T-helper 2 cell (primary cell): ENCODE measurements at regions not wholly inside any gene's neighbourhood (a gene's known extent, or its start where the extent isn't known, plus 50 kb on each side); places are given as distances from the start of the nearest gene placed in this dataset.
A peak's percentile ranks its signal among the peaks of the same experiment; 100 is the strongest.
"Not testable (repeated sequence)": the region's sequence is repeated elsewhere in the genome, so short reads cannot be mapped to it uniquely, and the experiment has no call there.

Source experiments
- DNase-seq, 5 experiments: peaks; one replicate each; pipeline versions ENCODE4 v3.0.0 to v3.0.0-alpha.2; 2012 to 2022

DNA sequence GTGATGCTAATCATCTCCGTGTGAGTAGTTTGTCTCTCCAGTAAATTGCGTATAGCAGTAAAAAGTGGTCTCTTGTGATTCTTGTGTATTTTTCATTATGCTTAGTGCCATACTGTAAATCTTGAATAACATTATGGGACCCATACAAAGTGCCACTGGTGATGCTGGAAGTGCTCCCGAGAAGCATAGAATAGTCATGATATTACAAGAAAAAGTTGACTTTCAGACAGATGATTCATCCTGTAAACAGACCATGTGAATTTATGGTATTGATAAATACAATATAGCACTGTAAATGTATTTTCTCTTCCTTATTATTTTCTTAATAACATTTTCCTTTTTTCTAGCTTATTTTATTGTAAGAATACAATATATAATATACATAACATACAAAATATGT lies 74.6 kb upstream of the CDK6 start:
- DNase-seq: no peak

DNA sequence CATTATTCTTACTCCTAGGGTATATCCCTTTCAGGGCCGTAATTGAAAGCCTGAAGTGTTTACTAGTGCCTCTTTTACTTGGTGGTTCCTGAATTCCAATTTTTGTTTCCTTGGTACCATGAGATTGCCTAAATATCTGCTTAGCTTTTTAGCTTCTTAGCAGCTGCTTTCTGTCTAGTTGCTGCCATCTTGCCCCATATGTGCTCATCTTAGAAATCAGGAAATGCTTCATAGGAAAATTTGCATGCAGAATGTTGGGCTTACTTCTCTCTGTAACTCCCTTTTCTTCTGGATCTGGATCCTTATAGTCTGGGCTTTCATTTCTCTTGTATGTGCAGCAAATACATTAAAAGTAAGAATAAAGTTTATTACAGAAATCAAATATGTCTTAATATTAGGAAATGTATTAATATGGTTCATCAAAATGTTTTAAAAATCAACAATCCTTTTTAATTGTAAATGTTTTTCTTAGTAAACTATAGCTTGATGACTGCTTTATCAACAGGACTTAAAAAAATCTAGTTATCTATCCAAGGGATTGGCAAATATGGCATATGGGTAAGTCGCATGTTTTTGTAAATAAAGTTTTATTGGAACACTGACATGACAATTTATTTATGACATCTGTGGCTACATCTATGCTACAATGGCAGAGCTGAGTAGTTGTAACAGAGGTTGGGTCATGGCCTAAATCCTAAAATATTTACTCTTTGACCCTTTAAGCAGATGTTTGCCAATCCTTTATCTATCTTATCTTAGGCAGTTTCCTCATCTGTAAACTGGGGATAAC lies 73.5 kb upstream of the CDK6 start:
- no peak for DNase-seq

DNA sequence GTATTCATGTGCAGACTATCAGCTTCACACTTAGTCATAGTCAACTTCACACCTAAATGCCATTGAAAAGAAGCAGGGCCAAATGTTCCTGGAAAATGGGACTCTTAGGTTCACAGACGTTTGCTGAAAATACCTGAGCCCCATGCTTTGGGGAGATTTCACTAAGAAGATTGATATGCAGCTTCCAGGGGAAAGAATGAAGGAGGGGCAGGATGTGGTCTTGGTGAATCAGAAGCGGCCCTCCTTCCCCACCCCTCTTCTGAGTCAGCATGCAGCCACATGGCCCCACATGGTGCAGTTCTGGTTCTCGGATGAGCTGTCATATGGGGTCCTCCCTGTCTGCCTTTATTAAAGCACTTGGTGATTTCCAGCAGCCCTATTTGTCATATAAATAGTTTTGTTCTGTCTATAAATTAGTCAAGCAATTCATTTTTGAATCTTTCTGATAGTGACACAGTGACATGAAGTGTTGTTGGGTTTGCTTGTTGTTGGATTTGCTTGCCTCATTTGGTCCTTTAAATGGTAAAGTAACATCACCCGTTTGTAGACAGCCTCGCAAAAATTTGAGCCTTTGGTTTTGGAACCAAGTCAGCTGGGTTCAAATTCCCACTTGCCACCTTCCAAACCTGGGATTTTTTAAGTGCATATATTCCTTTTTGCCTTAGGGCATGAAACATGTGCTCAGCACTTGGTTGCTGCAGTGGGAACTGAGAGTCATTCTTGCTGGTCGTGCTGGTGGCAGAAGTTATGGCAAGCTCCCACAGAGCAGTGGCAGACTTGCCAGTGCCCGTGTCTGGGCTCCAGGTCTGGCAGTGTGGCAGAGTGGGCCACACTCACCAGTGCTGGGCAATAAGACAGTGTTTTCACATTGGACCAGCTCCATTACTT lies 68.1 kb upstream of the CDK6 start:
- DNase-seq: peak in 4 of 5 experiments; percentile 46 to 98 (median 68)

DNA sequence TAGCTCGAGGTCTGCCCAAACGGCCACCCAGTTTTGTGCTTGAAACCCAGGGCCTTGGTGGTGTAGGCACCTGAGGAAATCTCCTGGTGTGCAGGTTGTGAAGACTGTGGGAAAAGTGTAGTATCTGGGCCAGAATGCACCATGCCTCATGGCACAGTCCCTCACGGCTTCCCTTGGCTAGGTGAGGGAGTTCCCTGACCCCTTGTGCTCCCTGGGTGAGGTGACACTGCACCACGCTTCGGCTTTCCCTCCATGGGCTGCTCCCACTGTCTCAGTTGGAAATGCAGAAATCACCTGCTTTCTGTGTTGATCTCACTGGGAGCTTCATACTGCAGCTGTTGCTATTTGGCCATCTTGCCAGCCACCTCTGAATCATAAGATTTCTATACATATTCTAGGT lies 62.4 kb upstream of the CDK6 start:
- DNase-seq: no peak

DNA sequence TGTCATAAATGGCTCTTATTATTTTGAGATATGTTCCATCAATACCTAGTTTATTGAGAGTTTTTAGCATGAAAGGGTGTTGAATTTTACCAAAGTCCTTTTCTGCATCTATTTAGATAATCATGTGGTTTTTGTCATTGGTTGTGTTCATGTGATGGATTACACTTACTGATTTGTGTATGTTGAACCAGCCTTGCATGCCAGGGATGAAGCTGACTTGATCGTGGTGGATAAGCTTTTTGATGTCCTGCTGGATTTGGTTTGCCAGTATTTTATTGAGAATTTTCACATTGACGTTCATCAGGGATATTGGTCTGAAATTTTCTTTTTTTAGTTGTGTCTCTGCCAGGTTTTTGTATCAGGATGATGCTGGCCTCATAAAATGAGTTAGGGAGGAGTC lies 58.5 kb upstream of the CDK6 start:
- not testable (repeated sequence) for DNase-seq

DNA sequence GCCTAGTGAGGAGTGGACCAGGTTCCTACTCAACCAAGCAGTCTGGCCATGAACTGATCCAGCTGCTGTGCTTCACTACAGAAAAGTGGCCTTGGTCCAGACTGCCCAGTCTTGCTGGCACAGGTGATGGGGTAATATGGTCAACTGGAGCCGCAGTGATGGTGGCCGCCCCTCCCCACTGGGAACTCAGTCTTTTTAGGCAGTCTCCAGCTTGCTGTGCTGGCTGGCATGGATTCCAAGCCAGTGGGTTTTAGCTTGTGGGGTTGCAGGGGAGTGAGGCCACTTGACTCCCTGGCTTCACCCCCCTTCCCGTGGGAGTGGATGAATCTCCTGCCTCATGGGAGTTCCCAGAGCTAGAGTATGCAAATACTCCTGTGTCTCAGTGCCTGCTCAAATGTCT lies 52.7 kb upstream of the CDK6 start:
- no peak for DNase-seq
